Heart right ventricle (tissue), 16 donors: ENCODE measurements at regions not wholly inside any gene's neighbourhood (a gene's known extent, or its start where the extent isn't known, plus 50 kb on each side); places are given as distances from the start of the nearest gene placed in this dataset.

Experiments
- ATAC-seq, 8 donors: fragments of 200-7000 bp; cut with Tn5 transposase; one replicate each; pipeline ENCODE4 v1.9.1; 2020; ENCODE audit warnings: mild to moderate bottlenecking in 8 of 8, moderate library complexity in 8 of 8, moderate number of reproducible peaks in 1 of 8
- DNase-seq, 2 donors: peaks; one replicate each; pipeline ENCODE4 v3.0.0-alpha.2; 2020
- H3K27ac ChIP-seq, 10 donors: fragments of 200-600 bp; sonication (generic) in 2 of 10; one replicate each; pipeline versions ENCODE4 v1.5.0 to v1.8.0; 2020 to 2022; ENCODE audit warnings: mild to moderate bottlenecking in 3 of 10
- H3K27me3 ChIP-seq, 7 donors: fragments of 200-600 bp; one replicate each; pipeline ENCODE4 v1.8.0; 2021 to 2022; ENCODE audit warnings: mild to moderate bottlenecking in 2 of 7
- H3K36me3 ChIP-seq, 9 donors: fragments of 200-600 bp; sonication (generic) in 1 of 9; one replicate each; pipeline versions ENCODE4 v1.5.0 to v1.8.0; 2020 to 2022; ENCODE audit warnings: mild to moderate bottlenecking in 2 of 9
- H3K4me1 ChIP-seq, 9 donors: fragments of 200-600 bp; sonication (generic) in 1 of 9; one replicate each; pipeline versions ENCODE4 v1.5.0 to v1.8.0; 2020 to 2022; ENCODE audit warnings: mild to moderate bottlenecking in 4 of 9
- H3K4me3 ChIP-seq, 10 donors: fragments of 200-600 bp; sonication (generic) in 2 of 10; one replicate each; pipeline versions ENCODE4 v1.5.0 to v1.8.0; 2020 to 2022; ENCODE audit warnings: mild to moderate bottlenecking in 7 of 10, moderate library complexity in 2 of 10
- H3K9me3 ChIP-seq, 11 donors: fragments of 200-600 bp in 10 of 11; sonication (generic) in 2 of 11; one replicate each; pipeline versions ENCODE4 v1.5.0 to v1.8.0; 2013 to 2022; ENCODE audit warnings: mild to moderate bottlenecking in 2 of 11, control low read depth in 1 of 11, moderate library complexity in 1 of 11
- CTCF ChIP-seq, 9 donors: fragments of 200-600 bp; sonication (generic) in 2 of 9; IDR thresholded peaks; one replicate each; pipeline versions ENCODE4 v1.5.0 to v1.8.0; 2021 to 2022; ENCODE audit warnings: antibody characterized with exemption in 9 of 9, mild to moderate bottlenecking in 5 of 9, moderate library complexity in 1 of 9
- WGBS, 2 donors: extraction: QIAGEN DNeasy Blood & Tissue Kit; methylation state at CpG; one replicate each; pipeline ENCODE4 v1.1.7; 2013; ENCODE audit warnings: inconsistent platforms in 1 of 2; 5-methylcytosine and 5-hydroxymethylcytosine counted together
- intact Hi-C, 10 donors: fragments of 100-400 bp; cut with DNase I; formaldehyde crosslinking; loops; one replicate each; pipeline versions ENCODE4 v1.11.1 to v1.14.2; 2022
- donor health status: Arrhythmogenic right ventricular cardiomyopathy.
- donor health status: ischemic (EF 13 %, LVEDD 7.1; RV severe dilation, severe dysfunction).
- donor health status: healthy with polysubstance abuse.
- donor health status: DM: no; HTN: yes; CAD: no.
- donor health status: DM: no; HTN: no; CAD: no.
- donor health status: ischemic (EF 25% LVEDD 6.9; RV normal size, moderate dysfunction).
- donor health status: ischemic (EF 25% LVEDD 5.7; RV mildly dilated, moderate dysfunction).
- donor health status: healthy.
- donor health status: DM: yes; HTN: yes; CAD: no.
- donor health status: Ischemic cardiomyopathy.
- donor health status: ischemic (EF 35%, LVEDD 5.7; RV mildly dilated, moderate dysfunction).
- donor health status: nonischemic (EF 11% LVEDD 7.7; RV severe dilation, severe dysfunction).
- donor health status: DM: yes; HTN: yes; CAD: no.
- donor health status: PGD.
- donor health status: ischemic (EF 29% LVEDD 5.4; RV normal size, mild dysfunction).
- donor health status: nonischemic (EF 23%, LVEDD 6.1; RV moderate dilation, normal function).

DNA sequence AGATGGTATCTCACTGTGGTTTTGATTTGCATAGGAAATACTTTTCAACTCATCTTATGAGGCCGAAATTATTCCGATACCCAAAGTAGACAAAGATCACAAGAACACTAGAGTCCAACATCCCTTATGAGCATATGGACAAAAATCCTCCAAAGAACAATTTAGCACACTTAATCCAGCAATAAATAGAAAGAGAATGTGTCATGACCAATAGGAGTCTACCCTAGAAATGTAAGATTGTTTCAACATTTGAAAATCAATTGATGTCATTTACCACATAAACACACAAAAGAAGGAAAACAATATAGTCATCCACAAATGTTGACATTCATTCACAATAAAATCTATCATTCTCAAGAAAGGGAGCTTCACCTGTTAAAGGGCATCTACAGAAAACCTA is 307.8 kb upstream of the SMIM21 start:
- TF ChIP-seq CTCF (IDR thresholded peaks at IDR 0.05), result no peak
- intact Hi-C loops, result no loop called here
- DNase-seq (no peak), ATAC-seq (no peak)
- Histone ChIP-seq H3K27ac (no peak overlapping the region), H3K4me1 (no peaks in the 10 kb centered on the region), H3K36me3 (no peaks in the 10 kb centered on the region), H3K4me3 (no peak overlapping the region), H3K27me3 (peaks cover 0 to 3% (median 0%) of the 10 kb centered on the region in 7 donors), H3K9me3 (peaks cover 0 to 20% (median 0%) of the 10 kb centered on the region in 11 donors)
- 94 to 95% methylated on average over 2 of the region's 2 CpGs for WGBS, 2 donors

- H3K9me3 ChIP-seq, result no peaks in the 10 kb centered on the region
- H3K27me3 ChIP-seq, result peaks cover 0 to 23% (median 0%) of the 10 kb centered on the region in 7 donors
- WGBS, 2 donors, result 52 to 59% methylated on average over 5 of the region's 5 CpGs
- intact Hi-C loops, result no loop called here
- no peaks in the 10 kb centered on the region for H3K4me1 ChIP-seq
- ATAC-seq, result no peak
- TF ChIP-seq CTCF (IDR thresholded peaks at IDR 0.05), result no peak
- H3K27ac ChIP-seq, result no peak overlapping the region
- no peak overlapping the region for H3K4me3 ChIP-seq
- no peaks in the 10 kb centered on the region for H3K36me3 ChIP-seq
- no peak for DNase-seq
Observed at GRCh38 chr18:75730249-75730648, 302.7 kb upstream of the SMIM21 start.

GRCh38 chr18:75728621-75729020 is 301.1 kb upstream of the SMIM21 start:
- Histone ChIP-seq H3K27me3 (peaks cover 0 to 29% (median 0%) of the 10 kb centered on the region in 7 donors), H3K36me3 (no peaks in the 10 kb centered on the region), H3K9me3 (no peaks in the 10 kb centered on the region), H3K4me3 (no peak overlapping the region), H3K27ac (no peak overlapping the region), H3K4me1 (no peaks in the 10 kb centered on the region)
- ATAC-seq, result no peak
- intact Hi-C loops, result loop anchor here in 4 of 10 donors (10.0 kb wide), 2 partner anchors 1074 to 1094 kb away; no protein-coding TSS in a partner anchor
- no peak for TF ChIP-seq CTCF (IDR thresholded peaks at IDR 0.05)
- DNase-seq, result no peak
- 73 to 91% methylated on average over 7 of the region's 7 CpGs for WGBS, 2 donors

DNA sequence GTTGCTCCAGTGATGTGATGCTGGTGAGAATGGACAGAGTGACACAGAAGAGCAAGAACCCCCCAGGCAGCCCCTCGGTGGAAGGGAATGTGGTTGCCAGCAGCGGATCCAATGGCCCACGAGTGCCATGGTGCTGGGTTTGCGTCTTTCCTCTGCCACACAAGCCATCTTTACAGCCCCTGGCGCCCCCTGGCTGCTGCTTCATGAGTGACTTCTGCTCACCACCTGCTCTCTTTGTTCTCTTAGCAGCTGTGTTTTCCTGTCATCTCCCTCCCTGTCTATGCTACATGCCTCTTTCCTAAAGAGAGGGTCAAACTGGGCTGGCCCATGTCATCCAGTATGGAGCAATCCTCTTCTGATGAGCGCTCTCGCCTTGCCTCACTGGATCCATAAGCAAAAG is 300.0 kb upstream of the SMIM21 start:
- no peak overlapping the region for H3K4me3 ChIP-seq
- no peaks in the 10 kb centered on the region for H3K36me3 ChIP-seq
- 58 to 61% methylated on average over 7 of the region's 7 CpGs for WGBS, 2 donors
- DNase-seq (peak; percentile 33 to 36), ATAC-seq (peak in 3 of 8 donors; percentile 12 to 47 (median 41))
- H3K4me1 ChIP-seq, result no peaks in the 10 kb centered on the region
- peak in 8 of 9 donors; percentile 28 to 64 (median 54) for TF ChIP-seq CTCF (IDR thresholded peaks at IDR 0.05)
- no peak overlapping the region for H3K27ac ChIP-seq
- intact Hi-C loops, result loop anchor here in 4 of 10 donors (10.0 kb wide), 2 partner anchors 1073 to 1093 kb away; no protein-coding TSS in a partner anchor
- H3K27me3 ChIP-seq, result peaks cover 0 to 29% (median 0%) of the 10 kb centered on the region in 7 donors
- H3K9me3 ChIP-seq, result no peaks in the 10 kb centered on the region
